ENCODE measurements at regions not wholly inside any gene's neighbourhood (a gene's known extent, or its start where the extent isn't known, plus 50 kb on each side); places are given as distances from the start of the nearest gene placed in this dataset.

DNA sequence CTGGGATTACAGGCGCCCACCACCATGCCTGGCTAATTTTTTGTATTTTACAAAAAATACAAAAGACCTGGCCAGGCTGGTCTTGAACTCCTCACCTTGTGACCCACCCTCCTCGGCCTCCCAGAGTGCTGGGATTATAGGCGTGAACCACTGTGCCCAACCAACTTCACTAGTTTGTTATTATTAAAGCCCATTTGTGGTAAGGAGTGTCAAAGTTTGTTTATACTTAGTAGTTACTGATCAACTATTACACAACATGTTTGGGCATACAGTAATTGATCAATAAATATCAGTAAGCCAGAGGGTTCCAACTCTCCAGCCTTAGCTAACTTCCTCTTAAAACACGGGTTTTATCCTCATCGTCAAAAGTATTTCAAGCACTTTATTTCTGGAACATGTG is 67.5 kb upstream of the ZNG1B start:
- TF ChIP-seq, protein P1, sequence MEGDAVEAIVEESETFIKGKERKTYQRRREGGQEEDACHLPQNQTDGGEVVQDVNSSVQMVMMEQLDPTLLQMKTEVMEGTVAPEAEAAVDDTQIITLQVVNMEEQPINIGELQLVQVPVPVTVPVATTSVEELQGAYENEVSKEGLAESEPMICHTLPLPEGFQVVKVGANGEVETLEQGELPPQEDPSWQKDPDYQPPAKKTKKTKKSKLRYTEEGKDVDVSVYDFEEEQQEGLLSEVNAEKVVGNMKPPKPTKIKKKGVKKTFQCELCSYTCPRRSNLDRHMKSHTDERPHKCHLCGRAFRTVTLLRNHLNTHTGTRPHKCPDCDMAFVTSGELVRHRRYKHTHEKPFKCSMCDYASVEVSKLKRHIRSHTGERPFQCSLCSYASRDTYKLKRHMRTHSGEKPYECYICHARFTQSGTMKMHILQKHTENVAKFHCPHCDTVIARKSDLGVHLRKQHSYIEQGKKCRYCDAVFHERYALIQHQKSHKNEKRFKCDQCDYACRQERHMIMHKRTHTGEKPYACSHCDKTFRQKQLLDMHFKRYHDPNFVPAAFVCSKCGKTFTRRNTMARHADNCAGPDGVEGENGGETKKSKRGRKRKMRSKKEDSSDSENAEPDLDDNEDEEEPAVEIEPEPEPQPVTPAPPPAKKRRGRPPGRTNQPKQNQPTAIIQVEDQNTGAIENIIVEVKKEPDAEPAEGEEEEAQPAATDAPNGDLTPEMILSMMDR (IDR thresholded peaks at IDR 0.05), result no peak
- no peak for TF ChIP-seq POLR2A (IDR thresholded peaks at IDR 0.05)
